Breast epithelium (tissue), 4 donors: ENCODE measurements at regions not wholly inside any gene's neighbourhood (a gene's known extent, or its start where the extent isn't known, plus 50 kb on each side); places are given as distances from the start of the nearest gene placed in this dataset.
"Not testable (repeated sequence)": the region's sequence is repeated elsewhere in the genome, so short reads cannot be mapped to it uniquely, and the experiment has no call there.

ENCODE experiments used
- DNase-seq, 2 donors: peaks; one replicate each; pipeline ENCODE4 v3.0.0-alpha.2; 2019; ENCODE audit warnings: low spot score in 2 of 2
- H3K27ac ChIP-seq, 2 donors: fragments of 200-600 bp; sonication (generic) in 1 of 2; one replicate each; pipeline ENCODE4 v1.5.1; 2016 to 2019; ENCODE audit warnings: mild to moderate bottlenecking in 1 of 2
- H3K27me3 ChIP-seq, 2 donors: fragments of 200-600 bp; sonication (generic) in 1 of 2; one replicate each; pipeline versions ENCODE4 v1.5.1 to v1.6.0; 2017 to 2019; ENCODE audit warnings: control low read depth in 1 of 2, mild to moderate bottlenecking in 1 of 2
- H3K36me3 ChIP-seq: fragments of 200-600 bp; one replicate; pipeline ENCODE4 v1.5.1; 2019
- H3K4me1 ChIP-seq, 2 donors: fragments of 200-600 bp; sonication (generic); one replicate each; pipeline ENCODE4 v1.5.1; 2016 to 2019; ENCODE audit warnings: control low read depth in 1 of 2
- H3K4me3 ChIP-seq, 3 donors: fragments of 200-600 bp; sonication (generic); 1 replicate in 2 of 3; 2 replicates in 1 of 3; pipeline ENCODE4 v1.5.1; 2016 to 2019; ENCODE audit warnings: mild to moderate bottlenecking in 3 of 3, moderate library complexity in 2 of 3
- H3K9me3 ChIP-seq, 2 donors: fragments of 200-600 bp; sonication (generic) in 1 of 2; one replicate each; pipeline ENCODE4 v1.5.1; 2016 to 2019; ENCODE audit warnings: control low read depth in 1 of 2
- POLR2A ChIP-seq: fragments of 450-650 bp; IDR thresholded peaks from one replicate; pipeline ENCODE4 v1.6.1; 2016; ENCODE audit warnings: antibody characterized with exemption, mild to moderate bottlenecking, moderate library complexity
- POLR2AphosphoS5 ChIP-seq, 3 donors: sonication (generic); formaldehyde crosslinking; IDR thresholded peaks; one replicate each; pipeline ENCODE4 v1.6.1; 2017; ENCODE audit warnings: antibody characterized with exemption in 3 of 3
- intact Hi-C: fragments of 100-400 bp; cut with DNase I; formaldehyde crosslinking; loops from one replicate; pipeline ENCODE4 v1.15.1; 2023; ENCODE audit warnings: low total_unique reads
- TF ChIP-seq, protein P1 (sequence below), 3 donors: fragments of 450-650 bp; IDR thresholded peaks; one replicate each; pipeline ENCODE4 v1.5.1; 2016 to 2017; ENCODE audit warnings: antibody characterized with exemption in 3 of 3, mild to moderate bottlenecking in 3 of 3, moderate library complexity in 3 of 3

DNA sequence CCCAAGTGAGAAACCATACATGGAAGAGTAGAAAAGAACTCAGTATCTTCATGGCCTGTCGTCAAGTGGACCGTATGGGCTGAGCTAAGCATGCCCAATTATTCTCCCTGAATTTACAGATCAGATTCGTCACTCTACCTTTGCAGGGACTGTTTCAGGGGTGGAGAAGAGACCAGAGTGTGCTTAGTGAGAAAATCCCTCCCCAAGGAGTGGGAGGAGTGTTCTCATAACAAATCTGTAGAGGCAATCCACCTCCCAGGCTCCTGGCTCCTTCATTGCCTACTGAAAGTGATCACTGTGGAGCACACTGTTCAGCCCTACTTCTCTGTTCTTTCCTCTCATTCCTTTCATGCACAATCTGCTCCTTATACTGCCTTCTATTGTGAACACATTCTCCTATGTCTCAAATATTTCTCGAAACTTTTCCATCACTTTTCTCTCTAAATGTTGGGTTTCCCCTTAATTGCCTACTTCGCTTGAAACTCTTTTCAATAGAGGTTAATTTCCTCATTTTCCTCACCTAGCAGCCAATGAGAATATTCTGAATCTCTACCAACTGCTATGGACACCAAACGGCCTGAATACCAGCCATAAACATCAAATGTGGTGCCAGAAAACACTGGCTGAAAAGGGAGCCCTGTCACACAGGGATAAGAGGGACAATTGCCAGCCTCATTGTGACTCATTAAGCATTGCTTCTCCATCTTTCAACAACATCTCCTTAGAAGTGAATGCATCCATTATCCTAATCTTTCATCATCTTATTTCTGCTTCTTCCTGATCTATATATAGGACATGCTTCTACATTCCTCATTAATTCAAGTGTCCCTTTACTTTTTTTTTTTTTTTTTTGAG, 398.3 kb downstream of the UTRN start:
- Histone ChIP-seq H3K36me3 (no peaks in the 10 kb centered on the region), H3K27me3 (no peaks in the 10 kb centered on the region), H3K4me1 (no peaks in the 10 kb centered on the region), H3K4me3 (no peak overlapping the region), H3K27ac (peak overlapping the region; percentile 70 to 80), H3K9me3 (peaks cover 0 to 15% of the 10 kb centered on the region in 2 donors)
- intact Hi-C loops: no loop called here
- DNase-seq: no peak
- TF ChIP-seq POLR2A (no peak), POLR2AphosphoS5 (IDR thresholded peaks at IDR 0.05) (peak in 1 of 3 donors; percentile 46)
- TF ChIP-seq, protein P1, sequence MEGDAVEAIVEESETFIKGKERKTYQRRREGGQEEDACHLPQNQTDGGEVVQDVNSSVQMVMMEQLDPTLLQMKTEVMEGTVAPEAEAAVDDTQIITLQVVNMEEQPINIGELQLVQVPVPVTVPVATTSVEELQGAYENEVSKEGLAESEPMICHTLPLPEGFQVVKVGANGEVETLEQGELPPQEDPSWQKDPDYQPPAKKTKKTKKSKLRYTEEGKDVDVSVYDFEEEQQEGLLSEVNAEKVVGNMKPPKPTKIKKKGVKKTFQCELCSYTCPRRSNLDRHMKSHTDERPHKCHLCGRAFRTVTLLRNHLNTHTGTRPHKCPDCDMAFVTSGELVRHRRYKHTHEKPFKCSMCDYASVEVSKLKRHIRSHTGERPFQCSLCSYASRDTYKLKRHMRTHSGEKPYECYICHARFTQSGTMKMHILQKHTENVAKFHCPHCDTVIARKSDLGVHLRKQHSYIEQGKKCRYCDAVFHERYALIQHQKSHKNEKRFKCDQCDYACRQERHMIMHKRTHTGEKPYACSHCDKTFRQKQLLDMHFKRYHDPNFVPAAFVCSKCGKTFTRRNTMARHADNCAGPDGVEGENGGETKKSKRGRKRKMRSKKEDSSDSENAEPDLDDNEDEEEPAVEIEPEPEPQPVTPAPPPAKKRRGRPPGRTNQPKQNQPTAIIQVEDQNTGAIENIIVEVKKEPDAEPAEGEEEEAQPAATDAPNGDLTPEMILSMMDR (IDR thresholded peaks at IDR 0.05): no peak

DNA sequence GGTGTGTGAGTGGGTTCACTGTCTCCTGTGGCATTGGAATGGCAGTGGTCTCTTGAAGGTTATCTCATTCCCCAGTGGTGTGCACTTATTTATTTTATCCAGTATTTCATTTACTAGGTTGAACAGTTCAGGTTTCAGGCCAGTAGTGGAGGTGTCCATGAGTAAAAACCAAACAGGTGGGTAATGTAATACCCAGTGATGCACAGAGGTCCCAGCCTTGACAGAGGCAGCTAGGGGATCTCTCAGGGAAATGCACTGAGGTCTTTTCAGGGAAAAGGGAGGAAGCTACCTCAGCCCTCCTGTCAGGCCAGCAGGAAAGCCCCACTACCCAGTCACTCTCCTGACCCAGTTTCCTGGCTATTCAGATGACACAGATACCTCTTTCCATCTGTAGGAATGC, 403.6 kb downstream of the UTRN start:
- TF ChIP-seq, protein P1 (IDR thresholded peaks at IDR 0.05): no peak
- TF ChIP-seq POLR2A (no peak), POLR2AphosphoS5 (IDR thresholded peaks at IDR 0.05) (no peak)
- H3K9me3 ChIP-seq: peaks cover 0 to 15% of the 10 kb centered on the region in 2 donors
- no peaks in the 10 kb centered on the region for H3K27me3 ChIP-seq
- H3K27ac ChIP-seq: no peak overlapping the region
- DNase-seq: no peak
- no peaks in the 10 kb centered on the region for H3K36me3 ChIP-seq
- intact Hi-C loops: no loop called here
- no peaks in the 10 kb centered on the region for H3K4me1 ChIP-seq
- no peak overlapping the region for H3K4me3 ChIP-seq

DNA sequence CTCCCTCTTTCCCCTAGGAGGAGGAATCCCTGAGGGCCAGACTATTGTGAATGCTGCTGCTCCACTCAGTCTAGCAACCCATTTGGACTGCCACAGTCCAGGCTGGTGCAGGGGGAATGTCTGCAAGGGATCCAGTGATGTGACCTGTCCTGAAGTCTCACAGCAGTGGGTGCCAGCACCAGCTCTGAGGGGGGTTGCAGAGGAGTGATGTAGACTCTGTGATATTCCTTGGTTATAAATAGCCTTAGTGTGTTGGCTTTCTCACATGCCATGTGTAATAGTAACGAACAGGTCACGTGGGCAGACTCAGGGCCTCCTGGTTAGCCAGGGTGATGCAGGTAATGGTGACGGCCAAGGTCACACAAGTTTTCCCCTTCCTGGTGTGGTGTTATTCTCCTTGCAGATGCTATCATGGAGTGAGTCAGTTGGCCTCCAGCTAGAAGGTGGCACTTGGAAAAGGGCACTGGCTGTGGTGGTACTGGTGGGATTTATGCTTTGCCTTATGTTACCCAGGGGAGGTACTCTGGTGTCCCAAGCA, 404.4 kb downstream of the UTRN start:
- TF ChIP-seq POLR2AphosphoS5 (IDR thresholded peaks at IDR 0.05) (no peak), POLR2A (no peak)
- TF ChIP-seq, protein P1 (IDR thresholded peaks at IDR 0.05): no peak
- H3K27ac ChIP-seq: no peak overlapping the region
- H3K4me3 ChIP-seq: no peak overlapping the region
- no peaks in the 10 kb centered on the region for H3K4me1 ChIP-seq
- DNase-seq: no peak
- H3K27me3 ChIP-seq: no peaks in the 10 kb centered on the region
- intact Hi-C loops: no loop called here
- peaks cover 0 to 15% of the 10 kb centered on the region in 2 donors for H3K9me3 ChIP-seq
- no peaks in the 10 kb centered on the region for H3K36me3 ChIP-seq

DNA sequence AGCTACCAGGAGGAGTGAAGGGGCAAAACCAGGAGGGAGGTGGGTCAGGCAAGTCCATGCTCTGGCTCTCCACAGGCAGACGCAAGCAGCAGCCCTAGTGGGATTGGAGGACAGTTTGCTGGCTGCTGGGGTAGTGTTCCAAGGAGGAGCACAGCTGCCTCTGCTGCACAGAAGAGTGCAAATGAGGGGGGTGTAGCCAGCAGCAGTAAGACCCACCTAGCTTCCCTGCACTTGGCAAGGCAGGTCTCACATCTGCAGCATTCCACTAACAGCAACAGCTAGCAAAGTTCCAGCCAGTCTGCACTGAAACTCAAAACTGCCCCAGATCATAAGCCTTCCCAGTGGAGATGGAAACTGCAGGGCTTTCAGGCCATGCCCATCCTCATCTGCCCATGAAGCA, 405.0 kb downstream of the UTRN start:
- Histone ChIP-seq H3K9me3 (peaks cover 0 to 15% of the 10 kb centered on the region in 2 donors), H3K27me3 (no peaks in the 10 kb centered on the region), H3K27ac (no peak overlapping the region), H3K36me3 (no peaks in the 10 kb centered on the region), H3K4me1 (no peaks in the 10 kb centered on the region), H3K4me3 (no peak overlapping the region)
- intact Hi-C loops: no loop called here
- TF ChIP-seq POLR2AphosphoS5 (IDR thresholded peaks at IDR 0.05): no peak
- TF ChIP-seq, protein P1 (IDR thresholded peaks at IDR 0.05): no peak
- TF ChIP-seq POLR2A: no peak
- no peak for DNase-seq

DNA sequence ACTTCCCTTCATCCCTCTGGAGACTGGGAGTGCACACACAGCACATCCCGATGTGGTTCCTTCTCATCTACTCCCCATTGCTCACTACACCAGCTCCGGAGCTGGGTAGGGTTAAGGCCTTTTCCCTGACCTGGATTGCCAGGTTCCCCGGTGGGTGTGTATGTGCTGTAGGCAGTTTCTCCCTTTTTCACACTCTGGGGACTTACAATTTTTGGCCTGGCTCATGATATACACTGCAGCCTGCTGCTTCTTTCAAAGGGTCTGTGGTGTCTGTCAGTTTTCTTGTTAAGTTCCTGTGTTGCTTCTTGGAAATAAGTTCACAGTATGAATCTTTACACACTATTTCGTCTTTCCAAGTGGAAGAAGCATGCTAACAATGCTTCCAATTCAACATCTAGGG, 405.5 kb downstream of the UTRN start:
- TF ChIP-seq POLR2A (no peak), POLR2AphosphoS5 (IDR thresholded peaks at IDR 0.05) (no peak)
- TF ChIP-seq, protein P1 (IDR thresholded peaks at IDR 0.05): no peak
- Histone ChIP-seq H3K27ac (peak overlapping the region in 1 of 2 donors; percentile 5), H3K27me3 (no peaks in the 10 kb centered on the region), H3K4me1 (no peaks in the 10 kb centered on the region), H3K9me3 (peaks cover 0 to 15% of the 10 kb centered on the region in 2 donors), H3K4me3 (no peak overlapping the region), H3K36me3 (no peaks in the 10 kb centered on the region)
- DNase-seq: no peak
- intact Hi-C loops: no loop called here

DNA sequence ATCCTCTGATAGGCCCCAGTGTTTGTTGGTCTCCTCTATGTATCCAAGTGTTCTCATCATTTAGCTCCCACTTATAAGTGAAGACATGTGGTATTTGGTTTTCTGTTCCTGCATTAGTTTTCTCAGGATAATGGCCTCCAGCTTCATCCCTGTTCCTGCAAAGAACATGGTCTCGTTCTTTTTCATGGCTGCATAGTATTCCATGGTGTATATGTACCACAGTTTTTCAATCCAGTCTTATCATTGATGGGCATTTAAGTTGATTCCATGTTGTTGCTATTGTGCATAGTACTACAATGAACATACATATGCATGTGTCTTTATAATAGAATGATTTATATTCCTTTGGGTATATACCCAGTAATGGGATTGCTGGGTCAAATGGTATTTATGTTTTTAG, 406.9 kb downstream of the UTRN start:
- intact Hi-C loops, H3K4me3 ChIP-seq, H3K9me3 ChIP-seq, H3K27me3 ChIP-seq, H3K36me3 ChIP-seq, H3K4me1 ChIP-seq, H3K27ac ChIP-seq, DNase-seq: not testable (repeated sequence)
